ENCODE measurements at regions not wholly inside any gene's neighbourhood (a gene's known extent, or its start where the extent isn't known, plus 50 kb on each side); places are given as distances from the start of the nearest gene placed in this dataset.

DNA sequence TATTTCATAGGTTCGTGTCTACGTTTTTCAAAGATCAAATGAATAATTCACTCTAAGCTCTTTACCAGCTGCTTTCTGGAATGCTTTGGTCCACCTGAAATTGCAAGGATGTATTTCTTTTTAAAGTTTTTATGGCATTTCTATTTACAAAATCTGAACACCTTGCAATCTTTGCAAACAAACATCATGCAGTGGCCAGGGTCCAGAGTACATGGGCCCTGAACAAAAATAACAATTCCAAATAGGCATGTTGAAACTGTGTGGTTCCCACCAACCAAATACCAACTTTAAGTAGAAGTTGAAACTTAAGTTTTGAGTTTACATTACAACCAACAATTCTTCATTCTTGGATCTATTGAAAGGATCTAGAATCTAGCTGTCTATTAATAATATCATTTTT is 180.1 kb upstream of the FTMT start:
- TF ChIP-seq, protein P1, sequence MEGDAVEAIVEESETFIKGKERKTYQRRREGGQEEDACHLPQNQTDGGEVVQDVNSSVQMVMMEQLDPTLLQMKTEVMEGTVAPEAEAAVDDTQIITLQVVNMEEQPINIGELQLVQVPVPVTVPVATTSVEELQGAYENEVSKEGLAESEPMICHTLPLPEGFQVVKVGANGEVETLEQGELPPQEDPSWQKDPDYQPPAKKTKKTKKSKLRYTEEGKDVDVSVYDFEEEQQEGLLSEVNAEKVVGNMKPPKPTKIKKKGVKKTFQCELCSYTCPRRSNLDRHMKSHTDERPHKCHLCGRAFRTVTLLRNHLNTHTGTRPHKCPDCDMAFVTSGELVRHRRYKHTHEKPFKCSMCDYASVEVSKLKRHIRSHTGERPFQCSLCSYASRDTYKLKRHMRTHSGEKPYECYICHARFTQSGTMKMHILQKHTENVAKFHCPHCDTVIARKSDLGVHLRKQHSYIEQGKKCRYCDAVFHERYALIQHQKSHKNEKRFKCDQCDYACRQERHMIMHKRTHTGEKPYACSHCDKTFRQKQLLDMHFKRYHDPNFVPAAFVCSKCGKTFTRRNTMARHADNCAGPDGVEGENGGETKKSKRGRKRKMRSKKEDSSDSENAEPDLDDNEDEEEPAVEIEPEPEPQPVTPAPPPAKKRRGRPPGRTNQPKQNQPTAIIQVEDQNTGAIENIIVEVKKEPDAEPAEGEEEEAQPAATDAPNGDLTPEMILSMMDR (IDR thresholded peaks at IDR 0.05; ENCODE audit: low read depth, low read length, poor library complexity, severe bottlenecking): no peak
- TF ChIP-seq EZH2phosphoT487 (IDR thresholded peaks at IDR 0.05; ENCODE audit: borderline replicate concordance, low read length): no peak
- H3K9me3 ChIP-seq (ENCODE audit: control insufficient read depth, insufficient read depth, low read length): no peaks in the 10 kb centered on the region
- no peak overlapping the region for H3K4me2 ChIP-seq (ENCODE audit: low read length)
- no peak overlapping the region for H3K4me3 ChIP-seq (ENCODE audit: low read length)
- H3K27me3 ChIP-seq (ENCODE audit: control insufficient read depth, low read length): no peaks in the 10 kb centered on the region
- no peaks in the 10 kb centered on the region for H3F3A ChIP-seq (ENCODE audit: control insufficient read depth, insufficient read depth)
- no peaks in the 10 kb centered on the region for H3K4me1 ChIP-seq (ENCODE audit: control insufficient read depth, low read length)
- H4K20me1 ChIP-seq (ENCODE audit: control insufficient read depth, insufficient read depth, low read depth, low read length): no peaks in the 10 kb centered on the region
- H3K36me3 ChIP-seq (ENCODE audit: control insufficient read depth, low read length): no peaks in the 10 kb centered on the region
- H3K9me2 ChIP-seq (replicated peaks; ENCODE audit: control insufficient read depth, low read length): no peaks in the 10 kb centered on the region
- no peaks in the 10 kb centered on the region for H3K79me2 ChIP-seq (ENCODE audit: control insufficient read depth, low read length)
- no peak overlapping the region for H3K27ac ChIP-seq (ENCODE audit: low read depth, low read length)

DNA sequence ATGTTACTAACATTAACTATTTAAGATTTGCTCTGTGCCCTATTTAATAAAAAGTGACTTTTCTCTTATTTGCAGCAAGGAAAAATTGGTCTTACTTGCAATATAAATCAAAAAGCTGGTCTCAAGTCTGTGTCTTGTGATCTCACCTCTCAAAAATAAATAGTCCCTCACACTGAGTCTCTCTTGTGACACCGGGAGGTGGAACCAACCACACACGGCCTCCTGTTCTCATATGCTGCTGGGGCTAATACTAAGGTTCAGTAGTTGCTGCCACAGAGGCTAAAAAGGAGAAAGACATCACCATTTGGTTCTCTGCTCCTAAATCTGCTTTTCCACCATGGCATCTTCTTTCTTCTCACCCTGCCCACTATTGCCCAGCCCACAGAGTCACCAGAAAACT is 175.8 kb upstream of the FTMT start:
- no peaks in the 10 kb centered on the region for H3F3A ChIP-seq (ENCODE audit: control insufficient read depth, insufficient read depth)
- H3K4me2 ChIP-seq (ENCODE audit: low read length): no peak overlapping the region
- no peaks in the 10 kb centered on the region for H3K9me2 ChIP-seq (replicated peaks; ENCODE audit: control insufficient read depth, low read length)
- H3K9me3 ChIP-seq (ENCODE audit: control insufficient read depth, insufficient read depth, low read length): no peaks in the 10 kb centered on the region
- no peak overlapping the region for H3K27ac ChIP-seq (ENCODE audit: low read depth, low read length)
- H3K4me3 ChIP-seq (ENCODE audit: low read length): no peak overlapping the region
- TF ChIP-seq, protein P1 (IDR thresholded peaks at IDR 0.05; ENCODE audit: low read depth, low read length, poor library complexity, severe bottlenecking): no peak
- TF ChIP-seq EZH2phosphoT487 (IDR thresholded peaks at IDR 0.05; ENCODE audit: borderline replicate concordance, low read length): no peak
- H3K79me2 ChIP-seq (ENCODE audit: control insufficient read depth, low read length): no peaks in the 10 kb centered on the region
- no peaks in the 10 kb centered on the region for H4K20me1 ChIP-seq (ENCODE audit: control insufficient read depth, insufficient read depth, low read depth, low read length)
- no peaks in the 10 kb centered on the region for H3K36me3 ChIP-seq (ENCODE audit: control insufficient read depth, low read length)
- H3K27me3 ChIP-seq (ENCODE audit: control insufficient read depth, low read length): no peaks in the 10 kb centered on the region
- no peaks in the 10 kb centered on the region for H3K4me1 ChIP-seq (ENCODE audit: control insufficient read depth, low read length)

DNA sequence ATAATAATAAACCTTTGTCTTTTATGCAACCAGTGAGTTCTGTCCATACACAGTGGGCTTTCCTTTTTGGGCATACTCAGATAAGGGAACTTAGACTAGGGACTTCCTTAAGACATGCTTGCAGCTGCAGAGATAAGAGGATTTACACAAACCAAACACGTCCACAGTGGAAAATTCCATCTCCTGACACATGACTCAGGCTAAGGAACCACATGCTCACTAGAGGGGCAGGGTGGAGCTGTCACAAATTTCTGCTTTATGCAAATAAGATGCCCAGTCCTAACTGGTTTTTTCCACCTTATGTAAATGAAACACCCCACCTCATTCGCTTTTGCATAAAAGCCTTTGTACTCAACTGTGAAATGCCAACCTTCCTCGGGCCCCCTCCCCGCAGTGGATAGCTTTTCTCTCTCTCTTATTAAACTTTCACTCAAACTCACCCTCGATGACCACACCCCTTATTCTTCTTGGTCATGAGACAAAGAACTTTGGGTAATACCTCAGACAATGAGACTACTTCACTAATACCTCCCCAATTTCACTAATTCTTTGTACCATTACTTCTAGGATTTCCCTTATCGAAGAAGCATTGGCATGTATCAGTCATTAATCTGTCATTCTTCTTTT is 170.3 kb upstream of the FTMT start:
- TF ChIP-seq, protein P1 (IDR thresholded peaks at IDR 0.05; ENCODE audit: low read depth, low read length, poor library complexity, severe bottlenecking): no peak
- no peak for TF ChIP-seq EZH2phosphoT487 (IDR thresholded peaks at IDR 0.05; ENCODE audit: borderline replicate concordance, low read length)
- Histone ChIP-seq H3K9me2 (replicated peaks; ENCODE audit: control insufficient read depth, low read length) (no peaks in the 10 kb centered on the region), H3K9me3 (ENCODE audit: control insufficient read depth, insufficient read depth, low read length) (no peaks in the 10 kb centered on the region), H3K79me2 (ENCODE audit: control insufficient read depth, low read length) (no peaks in the 10 kb centered on the region), H4K20me1 (ENCODE audit: control insufficient read depth, insufficient read depth, low read depth, low read length) (no peaks in the 10 kb centered on the region), H3K27me3 (ENCODE audit: control insufficient read depth, low read length) (no peaks in the 10 kb centered on the region), H3K4me3 (ENCODE audit: low read length) (no peak overlapping the region), H3F3A (ENCODE audit: control insufficient read depth, insufficient read depth) (no peaks in the 10 kb centered on the region), H3K4me1 (ENCODE audit: control insufficient read depth, low read length) (no peaks in the 10 kb centered on the region), H3K27ac (ENCODE audit: low read depth, low read length) (no peak overlapping the region), H3K36me3 (ENCODE audit: control insufficient read depth, low read length) (no peaks in the 10 kb centered on the region), H3K4me2 (ENCODE audit: low read length) (no peak overlapping the region)
